ENCODE measurements at regions not wholly inside any gene's neighbourhood (a gene's known extent, or its start where the extent isn't known, plus 50 kb on each side); places are given as distances from the start of the nearest gene placed in this dataset.

GRCh38 chr6:9192405-9192909 is 757.1 kb upstream of the SLC35B3 start:
- H3K36me3 Mint-ChIP-seq (ENCODE audit: low read depth), result no peaks in the 10 kb centered on the region
- no peak overlapping the region for H3K27ac Mint-ChIP-seq
- H3K9me3 Mint-ChIP-seq, result no peaks in the 10 kb centered on the region
- no peaks in the 10 kb centered on the region for H3K27me3 Mint-ChIP-seq
- H3K4me3 Mint-ChIP-seq, result no peak overlapping the region
- no peaks in the 10 kb centered on the region for H3K4me1 Mint-ChIP-seq
- ATAC-seq (replicated peaks), result no peak

GRCh38 chr6:9186148-9186547 is 750.8 kb upstream of the SLC35B3 start:
- H3K36me3 Mint-ChIP-seq (ENCODE audit: low read depth), result no peaks in the 10 kb centered on the region
- H3K9me3 Mint-ChIP-seq, result peaks cover 4% of the 10 kb centered on the region
- H3K27me3 Mint-ChIP-seq, result no peaks in the 10 kb centered on the region
- no peak for ATAC-seq (replicated peaks)
- H3K4me3 Mint-ChIP-seq, result no peak overlapping the region
- H3K27ac Mint-ChIP-seq, result no peak overlapping the region
- no peaks in the 10 kb centered on the region for H3K4me1 Mint-ChIP-seq

GRCh38 chr6:9178071-9178470 is 742.7 kb upstream of the SLC35B3 start:
- ATAC-seq (replicated peaks), result no peak

DNA sequence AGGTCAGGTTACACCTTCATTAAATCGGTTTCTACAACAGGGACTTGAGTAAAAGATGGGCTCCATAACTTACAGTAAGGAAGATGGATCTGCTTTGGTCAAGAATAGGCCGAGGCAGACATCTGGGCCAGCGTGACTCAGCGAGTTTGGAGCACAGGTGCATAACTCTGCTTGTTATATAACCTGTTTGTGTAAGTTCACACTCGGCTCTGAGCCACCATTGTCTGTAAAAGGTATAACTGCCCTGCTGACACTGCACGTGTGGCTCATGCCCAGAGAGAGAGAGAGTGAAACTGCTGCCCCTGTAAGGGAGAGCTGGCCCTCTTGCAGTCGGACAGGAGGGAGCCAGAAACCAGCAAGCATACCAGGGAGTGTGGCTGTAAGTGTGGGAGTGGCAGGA is 737.9 kb upstream of the SLC35B3 start:
- Mint-ChIP-seq H3K9me3 (peaks cover 4% of the 10 kb centered on the region), H3K4me1 (no peaks in the 10 kb centered on the region), H3K4me3 (no peak overlapping the region), H3K36me3 (ENCODE audit: low read depth) (no peaks in the 10 kb centered on the region), H3K27ac (no peak overlapping the region), H3K27me3 (no peaks in the 10 kb centered on the region)
- ATAC-seq (replicated peaks), result no peak

More at GRCh38 chr6:9178071-9178470, 742.7 kb upstream of the SLC35B3 start:
- Mint-ChIP-seq H3K27me3 (no peaks in the 10 kb centered on the region), H3K4me1 (no peaks in the 10 kb centered on the region), H3K4me3 (no peak overlapping the region), H3K36me3 (ENCODE audit: low read depth) (no peaks in the 10 kb centered on the region), H3K27ac (no peak overlapping the region), H3K9me3 (peaks cover 4% of the 10 kb centered on the region)

DNA sequence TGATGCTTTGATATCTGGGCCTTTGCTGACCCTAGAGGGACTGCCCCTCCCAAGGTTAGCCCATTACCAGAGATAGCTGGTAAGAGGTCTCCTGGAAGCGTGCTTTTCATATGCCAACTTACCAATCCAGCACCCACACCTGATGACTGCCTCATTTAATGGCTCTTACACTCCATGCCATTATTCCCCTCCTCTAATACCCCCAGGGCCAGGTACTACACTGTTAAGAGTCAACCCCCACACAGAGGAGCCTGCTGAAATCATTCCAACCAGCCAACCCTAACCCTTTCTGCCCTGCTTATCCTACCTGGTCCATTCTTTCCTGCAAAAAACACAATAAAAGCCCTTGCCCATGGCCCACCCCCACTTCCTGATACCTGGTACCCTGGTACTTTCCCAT is 736.8 kb upstream of the SLC35B3 start:
- Mint-ChIP-seq H3K4me3 (no peak overlapping the region), H3K36me3 (ENCODE audit: low read depth) (no peaks in the 10 kb centered on the region), H3K27ac (no peak overlapping the region), H3K4me1 (no peaks in the 10 kb centered on the region), H3K9me3 (peaks cover 4% of the 10 kb centered on the region), H3K27me3 (no peaks in the 10 kb centered on the region)
- ATAC-seq (replicated peaks), result no peak

- Mint-ChIP-seq H3K36me3 (ENCODE audit: low read depth) (no peaks in the 10 kb centered on the region), H3K9me3 (no peaks in the 10 kb centered on the region), H3K27ac (no peak overlapping the region), H3K4me1 (no peaks in the 10 kb centered on the region), H3K4me3 (no peak overlapping the region), H3K27me3 (no peaks in the 10 kb centered on the region)
- no peak for ATAC-seq (replicated peaks)
These were observed 733.3 kb upstream of the SLC35B3 start for GRCh38 chr6:9168669-9169068.

DNA sequence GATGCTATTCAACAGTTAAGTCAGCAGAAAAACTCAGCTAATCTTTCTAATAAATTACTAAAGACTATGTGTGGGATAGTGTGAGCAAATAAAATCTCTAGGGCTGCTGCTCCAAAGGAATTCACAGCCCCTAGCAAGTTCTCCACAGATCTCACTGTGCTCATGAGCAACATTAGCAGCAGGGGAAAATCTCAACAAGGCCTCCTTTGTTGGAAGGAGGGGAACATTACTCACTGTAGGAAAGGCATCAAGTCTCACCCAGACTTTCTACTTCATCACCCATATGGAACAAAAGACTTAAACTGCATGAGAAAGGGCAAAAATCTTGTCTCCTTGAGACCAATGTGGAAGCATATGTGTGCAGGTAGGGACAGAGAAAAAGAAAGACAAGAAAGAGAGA is 726.4 kb upstream of the SLC35B3 start:
- Mint-ChIP-seq H3K27ac (no peak overlapping the region), H3K4me1 (no peaks in the 10 kb centered on the region), H3K27me3 (no peaks in the 10 kb centered on the region), H3K9me3 (peaks cover 23% of the 10 kb centered on the region), H3K36me3 (ENCODE audit: low read depth) (no peaks in the 10 kb centered on the region), H3K4me3 (no peak overlapping the region)
- no peak for ATAC-seq (replicated peaks)

- Mint-ChIP-seq H3K36me3 (ENCODE audit: low read depth) (no peaks in the 10 kb centered on the region), H3K4me1 (no peaks in the 10 kb centered on the region), H3K27me3 (no peaks in the 10 kb centered on the region), H3K9me3 (peaks cover 23% of the 10 kb centered on the region), H3K4me3 (no peak overlapping the region), H3K27ac (no peak overlapping the region)
- no peak for ATAC-seq (replicated peaks)
These were observed 723.7 kb upstream of the SLC35B3 start for GRCh38 chr6:9159051-9159450.

GRCh38 chr6:9155836-9156235 is 720.5 kb upstream of the SLC35B3 start:
- H3K27me3 Mint-ChIP-seq, result no peaks in the 10 kb centered on the region
- H3K9me3 Mint-ChIP-seq, result peaks cover 17% of the 10 kb centered on the region

DNA sequence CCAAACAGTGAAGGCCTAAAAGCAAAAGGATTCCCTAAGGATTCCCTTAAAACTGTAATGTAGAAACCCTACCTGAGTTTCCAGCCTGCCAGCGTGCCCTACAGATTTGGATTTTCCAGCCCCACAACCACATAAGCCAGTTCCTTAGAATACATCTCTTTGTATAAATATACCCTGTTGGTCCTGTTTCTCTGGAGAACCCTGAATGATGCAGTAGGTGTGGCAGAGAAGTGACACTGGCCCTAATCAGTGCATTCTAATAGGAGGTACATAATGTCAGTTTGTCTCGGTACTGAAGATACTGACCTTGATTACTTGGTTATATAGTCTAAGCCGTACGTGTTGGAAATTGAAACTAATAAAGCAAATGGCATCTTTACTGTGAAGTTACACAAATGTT is 707.8 kb upstream of the SLC35B3 start:
- ATAC-seq (replicated peaks), result no peak
- Mint-ChIP-seq H3K4me3 (no peak overlapping the region), H3K4me1 (no peaks in the 10 kb centered on the region), H3K9me3 (peaks cover 13% of the 10 kb centered on the region), H3K27ac (no peak overlapping the region), H3K27me3 (no peaks in the 10 kb centered on the region), H3K36me3 (ENCODE audit: low read depth) (no peaks in the 10 kb centered on the region)

More at GRCh38 chr6:9155836-9156235, 720.5 kb upstream of the SLC35B3 start:
- no peak overlapping the region for H3K4me3 Mint-ChIP-seq
- ATAC-seq (replicated peaks), result no peak
- H3K36me3 Mint-ChIP-seq (ENCODE audit: low read depth), result no peaks in the 10 kb centered on the region
- no peaks in the 10 kb centered on the region for H3K4me1 Mint-ChIP-seq
- no peak overlapping the region for H3K27ac Mint-ChIP-seq

GRCh38 chr6:9140951-9141460 is 705.7 kb upstream of the SLC35B3 start:
- Mint-ChIP-seq H3K36me3 (ENCODE audit: low read depth) (no peaks in the 10 kb centered on the region), H3K4me1 (no peaks in the 10 kb centered on the region)

GRCh38 chr6:9140172-9140571 is 704.8 kb upstream of the SLC35B3 start:
- Mint-ChIP-seq H3K9me3 (peaks cover 17% of the 10 kb centered on the region), H3K4me3 (no peak overlapping the region)

More at GRCh38 chr6:9140951-9141460, 705.7 kb upstream of the SLC35B3 start:
- H3K27ac Mint-ChIP-seq, result no peak overlapping the region
- no peaks in the 10 kb centered on the region for H3K27me3 Mint-ChIP-seq
- H3K4me3 Mint-ChIP-seq, result no peak overlapping the region
- no peak for ATAC-seq (replicated peaks)
- peaks cover 14% of the 10 kb centered on the region for H3K9me3 Mint-ChIP-seq

DNA sequence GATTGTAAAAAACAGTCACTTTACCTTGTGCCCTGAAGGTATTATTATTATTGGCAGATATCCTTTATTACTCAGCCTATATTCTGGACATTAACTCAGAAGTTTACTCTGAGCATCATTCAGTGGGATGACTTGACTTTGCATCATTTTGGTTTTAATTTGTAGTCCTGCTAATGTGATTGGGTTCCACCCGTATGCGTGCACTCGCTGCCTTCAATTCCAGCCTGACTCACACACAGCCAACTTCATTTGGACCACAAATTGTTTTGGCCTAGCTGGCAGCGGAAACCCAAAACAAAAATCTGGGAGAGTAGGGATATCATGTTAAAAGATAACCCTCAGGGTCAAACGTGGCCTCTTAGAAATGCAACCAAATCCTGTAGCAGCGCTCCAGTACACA is 704.4 kb upstream of the SLC35B3 start:
- Mint-ChIP-seq H3K27ac (no peak overlapping the region), H3K27me3 (no peaks in the 10 kb centered on the region), H3K36me3 (ENCODE audit: low read depth) (no peaks in the 10 kb centered on the region), H3K4me1 (no peaks in the 10 kb centered on the region), H3K9me3 (peaks cover 17% of the 10 kb centered on the region), H3K4me3 (no peak overlapping the region)
- ATAC-seq (replicated peaks), result no peak

More at GRCh38 chr6:9140172-9140571, 704.8 kb upstream of the SLC35B3 start:
- no peaks in the 10 kb centered on the region for H3K27me3 Mint-ChIP-seq
- no peak for ATAC-seq (replicated peaks)
- no peaks in the 10 kb centered on the region for H3K36me3 Mint-ChIP-seq (ENCODE audit: low read depth)
- H3K4me1 Mint-ChIP-seq, result no peaks in the 10 kb centered on the region
- H3K27ac Mint-ChIP-seq, result no peak overlapping the region

DNA sequence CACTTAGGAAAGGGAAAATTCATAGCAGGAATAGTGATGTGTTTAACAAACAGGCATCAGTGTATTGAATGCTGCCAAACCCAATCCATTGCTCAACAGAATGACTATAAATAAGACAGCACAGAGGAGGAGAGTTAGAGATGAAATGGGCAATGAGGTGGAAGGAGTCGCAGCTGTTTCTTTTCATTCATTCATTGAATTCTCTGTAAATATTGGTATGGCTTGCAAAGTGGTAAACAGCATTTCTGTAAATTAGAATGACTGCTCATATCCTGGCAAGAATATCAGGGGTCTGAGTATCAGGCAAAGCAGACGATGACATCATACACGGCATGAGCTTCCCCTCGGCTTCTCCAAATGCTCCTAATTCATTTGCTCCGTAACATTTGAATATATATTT is 703.6 kb upstream of the SLC35B3 start:
- Mint-ChIP-seq H3K36me3 (ENCODE audit: low read depth) (no peaks in the 10 kb centered on the region), H3K9me3 (peaks cover 17% of the 10 kb centered on the region), H3K27ac (no peak overlapping the region), H3K4me3 (no peak overlapping the region), H3K4me1 (no peaks in the 10 kb centered on the region), H3K27me3 (no peaks in the 10 kb centered on the region)
- ATAC-seq (replicated peaks), result no peak

DNA sequence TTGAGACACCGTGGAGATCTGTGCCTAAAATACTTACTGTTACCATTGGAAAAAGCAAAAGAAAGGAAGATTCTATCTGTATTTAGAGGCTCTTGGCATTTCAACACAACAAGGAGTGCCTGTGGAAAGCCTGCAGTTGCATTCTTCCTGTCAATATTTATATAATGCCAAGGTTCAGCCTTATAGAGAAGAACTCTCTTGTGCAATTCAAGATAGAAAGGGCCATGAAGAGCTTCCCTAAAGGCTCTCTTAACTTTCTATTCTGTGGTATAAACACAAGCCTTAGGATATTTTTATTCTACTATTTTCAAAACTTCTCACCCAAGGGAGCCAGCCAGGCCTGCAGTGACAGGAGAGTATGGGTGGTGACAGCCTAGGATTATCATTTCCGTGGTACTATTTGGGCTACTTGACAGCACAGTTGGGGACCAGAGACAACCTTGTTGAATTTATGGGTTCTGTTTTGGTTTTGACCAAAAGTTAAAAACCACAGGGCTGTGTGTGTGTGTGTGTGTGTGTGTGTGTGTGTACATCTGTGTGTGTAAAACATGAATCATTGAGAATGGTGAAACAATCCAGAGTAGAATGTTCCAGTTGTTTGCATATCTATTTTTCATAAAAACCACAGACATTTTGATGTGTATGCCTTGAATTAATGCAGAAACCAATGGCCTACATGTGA is 700.9 kb upstream of the SLC35B3 start:
- no peak for ATAC-seq (replicated peaks)
- Mint-ChIP-seq H3K4me1 (no peaks in the 10 kb centered on the region), H3K4me3 (no peak overlapping the region), H3K27ac (no peak overlapping the region), H3K27me3 (no peaks in the 10 kb centered on the region), H3K9me3 (peaks cover 13% of the 10 kb centered on the region), H3K36me3 (ENCODE audit: low read depth) (no peaks in the 10 kb centered on the region)

All from activated T-helper 17 cell treated with anti-CD3 and anti-CD28 coated beads, Interleukin-2, amount 50 U/mL, for 72 hours (primary cell).